ENCODE measurements at regions not wholly inside any gene's neighbourhood (a gene's known extent, or its start where the extent isn't known, plus 50 kb on each side); places are given as distances from the start of the nearest gene placed in this dataset.

DNA sequence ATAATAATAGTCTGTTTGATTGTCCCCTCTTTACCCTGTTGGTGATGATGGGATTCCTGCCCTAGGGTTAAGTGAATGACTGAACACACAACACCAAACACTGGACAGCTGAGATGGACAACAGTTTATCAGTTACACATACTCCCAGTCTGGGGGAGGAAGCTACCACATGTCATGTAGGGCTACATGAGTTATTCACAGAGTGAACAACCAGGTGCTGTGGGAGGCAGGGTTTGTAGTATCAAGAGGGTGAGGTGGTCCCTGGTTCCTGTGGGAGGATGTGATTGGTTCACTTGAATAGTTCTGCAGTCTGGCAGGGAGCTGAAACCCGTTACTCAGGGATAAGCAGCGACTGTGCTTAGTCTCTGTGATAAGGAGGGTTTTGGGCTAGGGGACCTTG, 88.8 kb upstream of the AP1S2 start:
- TF ChIP-seq, protein P1, sequence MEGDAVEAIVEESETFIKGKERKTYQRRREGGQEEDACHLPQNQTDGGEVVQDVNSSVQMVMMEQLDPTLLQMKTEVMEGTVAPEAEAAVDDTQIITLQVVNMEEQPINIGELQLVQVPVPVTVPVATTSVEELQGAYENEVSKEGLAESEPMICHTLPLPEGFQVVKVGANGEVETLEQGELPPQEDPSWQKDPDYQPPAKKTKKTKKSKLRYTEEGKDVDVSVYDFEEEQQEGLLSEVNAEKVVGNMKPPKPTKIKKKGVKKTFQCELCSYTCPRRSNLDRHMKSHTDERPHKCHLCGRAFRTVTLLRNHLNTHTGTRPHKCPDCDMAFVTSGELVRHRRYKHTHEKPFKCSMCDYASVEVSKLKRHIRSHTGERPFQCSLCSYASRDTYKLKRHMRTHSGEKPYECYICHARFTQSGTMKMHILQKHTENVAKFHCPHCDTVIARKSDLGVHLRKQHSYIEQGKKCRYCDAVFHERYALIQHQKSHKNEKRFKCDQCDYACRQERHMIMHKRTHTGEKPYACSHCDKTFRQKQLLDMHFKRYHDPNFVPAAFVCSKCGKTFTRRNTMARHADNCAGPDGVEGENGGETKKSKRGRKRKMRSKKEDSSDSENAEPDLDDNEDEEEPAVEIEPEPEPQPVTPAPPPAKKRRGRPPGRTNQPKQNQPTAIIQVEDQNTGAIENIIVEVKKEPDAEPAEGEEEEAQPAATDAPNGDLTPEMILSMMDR (IDR thresholded peaks at IDR 0.05 in 4 of 5, conservative IDR thresholded peaks at IDR 0.05 in 1 of 5): no peak
- TF ChIP-seq POLR2A (IDR thresholded peaks at IDR 0.05): no peak

Measured in gastrocnemius medialis (tissue), 4 donors.